HG02840 (cell line): ENCODE measurements at regions not wholly inside any gene's neighbourhood (a gene's known extent, or its start where the extent isn't known, plus 50 kb on each side); places are given as distances from the start of the nearest gene placed in this dataset.
"Not testable (repeated sequence)": the region's sequence is repeated elsewhere in the genome, so short reads cannot be mapped to it uniquely, and the experiment has no call there.

ENCODE experiments used
- ATAC-seq: cut with Tn5 transposase; IDR thresholded peaks from one replicate; pipeline ENCODE4 v1.9.1; 2021; ENCODE audit warnings: mild to moderate bottlenecking, moderate library complexity, moderate number of reproducible peaks; ENCODE audit not compliant: unreplicated experiment, low FRiP score

GRCh38 chr9:708182-708550, 133.3 kb upstream of the DMRT1 start:
- ATAC-seq = no peak

GRCh38 chr9:708551-709432, 132.7 kb upstream of the DMRT1 start:
- no peak for ATAC-seq

- ATAC-seq = no peak
Measured at GRCh38 chr9:710951-711745, 130.3 kb upstream of the DMRT1 start.

GRCh38 chr9:711761-712553, 129.5 kb upstream of the DMRT1 start:
- ATAC-seq = no peak

GRCh38 chr9:712643-713042, 128.9 kb upstream of the DMRT1 start:
- no peak for ATAC-seq

GRCh38 chr9:713091-713490, 128.4 kb upstream of the DMRT1 start:
- ATAC-seq = no peak

GRCh38 chr9:714675-715074, 126.8 kb upstream of the DMRT1 start:
- no peak for ATAC-seq

- ATAC-seq = no peak
Measured at GRCh38 chr9:715300-715699, 126.2 kb upstream of the DMRT1 start.

GRCh38 chr9:715743-716400, 125.6 kb upstream of the DMRT1 start:
- no peak for ATAC-seq

- ATAC-seq = no peak
Measured at GRCh38 chr9:717722-718121, 123.8 kb upstream of the DMRT1 start.

GRCh38 chr9:720239-720881, 121.1 kb upstream of the DMRT1 start:
- no peak for ATAC-seq

GRCh38 chr9:722388-722980, 119.0 kb upstream of the DMRT1 start:
- ATAC-seq = no peak

- ATAC-seq = not testable (repeated sequence)
Measured at GRCh38 chr9:724461-724860, 117.0 kb upstream of the DMRT1 start.

- no peak for ATAC-seq
Measured at GRCh38 chr9:726005-726404, 115.5 kb upstream of the DMRT1 start.

GRCh38 chr9:727767-728166, 113.7 kb upstream of the DMRT1 start:
- ATAC-seq = no peak

GRCh38 chr9:728535-728934, 113.0 kb upstream of the DMRT1 start:
- ATAC-seq = no peak

- no peak for ATAC-seq
Measured at GRCh38 chr9:731474-731873, 110.0 kb upstream of the DMRT1 start.

GRCh38 chr9:734831-735511, 106.5 kb upstream of the DMRT1 start:
- no peak for ATAC-seq
